GM12878 (cell line): ENCODE measurements at regions not wholly inside any gene's neighbourhood (a gene's known extent, or its start where the extent isn't known, plus 50 kb on each side); places are given as distances from the start of the nearest gene placed in this dataset.

Experiments
- ATAC-seq: fragments of 200-7000 bp; cut with Tn5 transposase; 3 replicates; pipeline ENCODE4 v1.9.1; 2020; ENCODE audit warnings: mild to moderate bottlenecking, moderate library complexity
- BruUV-seq: library from RNA; stranded (reverse); fragments of 400-500 nt; replicated peaks from 2 replicates; lab custom pipeline; 2021; lab: Mats Ljungman, UMichigan
- CTCF ChIA-PET: fragments of 300-600 bp; sonication (Branson Sonifier 250); formaldehyde crosslinking; extraction: SDS; loops from one replicate; lab custom pipeline; 2021; ENCODE audit warnings: inconsistent platforms; lab: Yijun Ruan, JAX
- POLR2A ChIA-PET: fragments of 350-600 bp; formaldehyde crosslinking; extraction: SDS; loops from one replicate; lab custom pipeline; 2021; ENCODE audit warnings: inconsistent platforms; lab: Charles Lee
- RAD21 ChIA-PET: fragments of 300-600 bp; sonication (Branson Sonifier 250); formaldehyde crosslinking; loops from one replicate; lab custom pipeline; 2023; ENCODE audit warnings: antibody characterized with exemption; ENCODE audit not compliant: unreplicated experiment; lab: Charles Lee
- SMC1A ChIA-PET: fragments of 300-600 bp; sonication (Branson Sonifier 250); formaldehyde crosslinking; loops from one replicate; lab custom pipeline; 2023; ENCODE audit not compliant: unreplicated experiment, uncharacterized antibody; lab: Charles Lee
- DNase-seq: peaks from one replicate; pipeline ENCODE4 v3.0.0-alpha.2; 2011; ENCODE audit warnings: low read depth, low spot score
- FAIRE-seq: peaks from 3 replicates; lab custom pipeline; 2011; peaks lifted over from hg19 to GRCh38; lab: Jason Lieb, UNC
- H2AFZ ChIP-seq: 2 replicates; pipeline ENCODE4 v1.6.0; 2011; ENCODE audit warnings: low read depth, low read length, control low read depth; ENCODE audit not compliant: control insufficient read depth
- H3K27ac ChIP-seq: 2 replicates; pipeline ENCODE4 v1.5.1; 2011; ENCODE audit warnings: control low read depth; ENCODE audit not compliant: control insufficient read depth, insufficient read depth
- H3K27me3 ChIP-seq, 2 experiments: replicated peaks in 1 of 2; 2 replicates each; pipeline versions ENCODE4 v1.6.0 to v1.6.1; 2011; ENCODE audit warnings: low read length in 1 of 2; ENCODE audit not compliant: control insufficient read depth in 2 of 2, insufficient read depth in 2 of 2
- H3K36me3 ChIP-seq, 2 experiments: 2 replicates each; pipeline ENCODE4 v1.5.1; 2011; ENCODE audit warnings: low read length in 1 of 2; ENCODE audit not compliant: control insufficient read depth in 2 of 2, insufficient read depth in 2 of 2
- H3K4me1 ChIP-seq: 2 replicates; pipeline ENCODE4 v1.6.1; 2011; ENCODE audit warnings: mild to moderate bottlenecking, low read length, moderate library complexity, mixed read lengths; ENCODE audit not compliant: control insufficient read depth, insufficient read depth
- H3K4me2 ChIP-seq: 2 replicates; pipeline ENCODE4 v1.6.0; 2011; ENCODE audit warnings: control low read depth; ENCODE audit not compliant: control insufficient read depth, insufficient read depth
- H3K4me3 ChIP-seq: fragments of 200-600 bp; sonication (generic); 2 replicates; pipeline ENCODE4 v1.5.1; 2016
- H3K79me2 ChIP-seq: 2 replicates; pipeline ENCODE4 v1.6.0; 2011; ENCODE audit warnings: low read length; ENCODE audit not compliant: control insufficient read depth, insufficient read depth
- H3K9ac ChIP-seq: 2 replicates; pipeline ENCODE4 v1.8.0; 2011; ENCODE audit warnings: low read length, control low read depth, mixed read lengths; ENCODE audit not compliant: control insufficient read depth, insufficient read depth
- H3K9me3 ChIP-seq: replicated peaks from 3 replicates; pipeline ENCODE4 v1.5.1; 2011; ENCODE audit warnings: mild to moderate bottlenecking, low read length; ENCODE audit not compliant: control insufficient read depth, insufficient read depth
- H4K20me1 ChIP-seq: 2 replicates; pipeline ENCODE4 v1.6.0; 2011; ENCODE audit not compliant: control insufficient read depth, insufficient read depth
- ATF7 ChIP-seq: fragments of 450-650 bp; IDR thresholded peaks from 2 replicates; pipeline ENCODE4 v1.6.1; 2016; ENCODE audit warnings: low read depth, mild to moderate bottlenecking
- ELK1 ChIP-seq: IDR thresholded peaks from 2 replicates; pipeline ENCODE4 v1.6.1; 2012; ENCODE audit warnings: low read depth, low read length, improper control_type of control experiment
- HCFC1 ChIP-seq: fragments of 150-350 bp; IDR thresholded peaks from 2 replicates; pipeline ENCODE4 v1.6.1; 2014; ENCODE audit warnings: low read length
- MLLT1 ChIP-seq: fragments of 450-650 bp; IDR thresholded peaks from 2 replicates; pipeline ENCODE4 v1.6.1; 2016; ENCODE audit warnings: mild to moderate bottlenecking
- NFIC ChIP-seq: IDR thresholded peaks from 2 replicates; pipeline ENCODE4 v1.6.1; 2012; ENCODE audit warnings: low read depth, mild to moderate bottlenecking, inconsistent platforms, low read length, moderate library complexity
- NR2C2 ChIP-seq: IDR thresholded peaks from 2 replicates; pipeline ENCODE4 v1.6.1; 2011; ENCODE audit warnings: borderline replicate concordance, low read depth; ENCODE audit not compliant: control insufficient read depth, insufficient read length
- NR2F1 ChIP-seq: fragments of 450-650 bp; conservative IDR thresholded peaks from 2 replicates; pipeline ENCODE4 v1.6.1; 2017; ENCODE audit warnings: mild to moderate bottlenecking
- PBX3 ChIP-seq: IDR thresholded peaks from 2 replicates; pipeline ENCODE4 v1.6.1; 2011; ENCODE audit warnings: mild to moderate bottlenecking, low read depth, low read length, moderate library complexity; ENCODE audit not compliant: insufficient replicate concordance
- REST ChIP-seq: IDR thresholded peaks from 2 replicates; pipeline ENCODE4 v1.6.1; 2012; ENCODE audit warnings: mild to moderate bottlenecking, low read depth, low read length
- SMAD1 ChIP-seq: fragments of 450-650 bp; IDR thresholded peaks from 2 replicates; pipeline ENCODE4 v1.6.1; 2018; ENCODE audit warnings: mild to moderate bottlenecking, low read depth; ENCODE audit not compliant: partially characterized antibody
- SMAD5 ChIP-seq: IDR thresholded peaks from 2 replicates; pipeline ENCODE4 v1.6.1; 2016; ENCODE audit warnings: antibody characterized with exemption, low read depth
- SRF ChIP-seq, 2 experiments: IDR thresholded peaks; 2 replicates each; pipeline ENCODE4 v1.6.1; 2011; ENCODE audit warnings: low read depth in 2 of 2, low read length in 2 of 2, mild to moderate bottlenecking in 1 of 2, moderate library complexity in 1 of 2
- SUPT20H ChIP-seq: IDR thresholded peaks from 2 replicates; pipeline ENCODE4 v1.6.1; 2011; ENCODE audit warnings: low read depth, mild to moderate bottlenecking, low read length, moderate library complexity, borderline replicate concordance; ENCODE audit not compliant: control insufficient read depth
- USF1 ChIP-seq: IDR thresholded peaks from 2 replicates; pipeline ENCODE4 v1.6.1; 2011; ENCODE audit warnings: borderline replicate concordance, low read depth, mild to moderate bottlenecking, moderate library complexity, mixed read lengths, low read length; ENCODE audit not compliant: insufficient read depth; ENCODE audit errors: extremely low read length
- USF2 ChIP-seq: IDR thresholded peaks from 2 replicates; pipeline ENCODE4 v1.6.1; 2011; ENCODE audit warnings: low read depth, low read length, improper control_type of control experiment, borderline replicate concordance
- ZNF384 ChIP-seq: IDR thresholded peaks from 2 replicates; pipeline ENCODE4 v1.6.1; 2012; ENCODE audit warnings: low read depth, mild to moderate bottlenecking, low read length, improper control_type of control experiment, borderline replicate concordance
- WGBS: methylation state at CpG from one replicate; pipeline ENCODE4 v1.1.6; 2016; ENCODE audit warnings: low lambda C conversion rate; ENCODE audit not compliant: insufficient replicate concordance, insufficient coverage; ENCODE audit errors: missing lambda C conversion rate; 5-methylcytosine and 5-hydroxymethylcytosine counted together
- in situ Hi-C: fragments of 300-500 bp; cut with MboI; formaldehyde crosslinking; loops from 9 replicates; pipeline ENCODE4 v1.14.3; 2018; ENCODE audit warnings: mixed read lengths
- intact Hi-C: fragments of 100-400 bp; cut with micrococcal nuclease; formaldehyde crosslinking; loops from one replicate; pipeline ENCODE4 v1.14.2; 2022; ENCODE audit not compliant: unreplicated experiment

GRCh38 chr5:155307229-155307628 lies 293.7 kb downstream of the KIF4B start:
- DNase-seq (no peak), ATAC-seq (no peak), FAIRE-seq (no peak)
- Histone ChIP-seq H3K27ac (no peak overlapping the region), H3K4me3 (no peak overlapping the region), H3K36me3 (no peaks in the 10 kb centered on the region), H2AFZ (no peak overlapping the region), H3K27me3 (no peaks in the 10 kb centered on the region; a peak in 2 of 4 replicates), H3K79me2 (no peaks in the 10 kb centered on the region), H3K9me3 (no peaks in the 10 kb centered on the region), H4K20me1 (no peaks in the 10 kb centered on the region), H3K4me2 (no peak overlapping the region), H3K4me1 (no peaks in the 10 kb centered on the region), H3K9ac (no peak overlapping the region)
- 59% methylated on average over 3 of the region's 3 CpGs for WGBS
- no peak for TF ChIP-seq USF1
- TF ChIP-seq ZNF384, result no peak
- TF ChIP-seq USF2, result no peak
- no peak for TF ChIP-seq SMAD1
- TF ChIP-seq SRF (IDR thresholded peaks at IDR 0.05; ENCODE audit: low read depth in 2 of 2, low read length in 2 of 2), result no peak
- TF ChIP-seq SUPT20H, result no peak
- no peak for TF ChIP-seq HCFC1
- no peak for TF ChIP-seq MLLT1
- TF ChIP-seq SMAD5, result no peak
- TF ChIP-seq ELK1, result no peak
- TF ChIP-seq NR2C2, result no peak
- TF ChIP-seq REST, result no peak
- no peak for TF ChIP-seq PBX3
- no peak for TF ChIP-seq NR2F1
- no peak for TF ChIP-seq ATF7
- TF ChIP-seq NFIC, result no peak
- ChIA-PET CTCF (no interaction called here), RAD21 (no interaction called here), SMC1A (no interaction called here), POLR2A (no interaction called here)
- in situ Hi-C loops (no loop called here), intact Hi-C loops (no loop called here)
- BruUV-seq, result no TSS peak
